ENCODE measurements at regions not wholly inside any gene's neighbourhood (a gene's known extent, or its start where the extent isn't known, plus 50 kb on each side); places are given as distances from the start of the nearest gene placed in this dataset.

- DNase-seq: no peak
- TF ChIP-seq CTCF (IDR thresholded peaks at IDR 0.05 in 4 of 5, conservative IDR thresholded peaks at IDR 0.05 in 1 of 5) (no peak), POLR2A (IDR thresholded peaks at IDR 0.05) (no peak)
- peaks cover 0 to 5% of the 10 kb centered on the region in 2 donors for H3K4me1 ChIP-seq
- ATAC-seq: no peak
- in situ Hi-C loops (cut with MboI; ENCODE audit: low sequenced_read_pairs in 4 of 4): loop anchor here (5.0 to 25.0 kb wide), 10 partner anchors 64 to 433 kb away; a partner anchor contains a TSS
- no peak overlapping the region for H3K4me3 ChIP-seq
- H3K9me3 ChIP-seq: no peaks in the 10 kb centered on the region
- H3K27ac ChIP-seq: no peak overlapping the region
- intact Hi-C loops (cut with DNase I; ENCODE audit: low total_unique reads): no loop called here
- H3K27me3 ChIP-seq: no peaks in the 10 kb centered on the region
- H3K36me3 ChIP-seq: no peaks in the 10 kb centered on the region
These were observed 61.0 kb upstream of the AGPS start for GRCh38 chr2:177331466-177331997.

GRCh38 chr2:177332026-177332991 is 60.3 kb upstream of the AGPS start:
- peak; percentile 83 to 91 for ATAC-seq
- in situ Hi-C loops (cut with MboI; ENCODE audit: low sequenced_read_pairs in 4 of 4) (loop anchor here (5.0 to 25.0 kb wide), 10 partner anchors 65 to 432 kb away; a partner anchor contains a TSS), intact Hi-C loops (cut with DNase I; ENCODE audit: low total_unique reads) (loop anchor here (1.0 kb wide), 2 partner anchors 69 to 168 kb away; no protein-coding TSS in a partner anchor)
- H3K9me3 ChIP-seq: no peaks in the 10 kb centered on the region
- no peak overlapping the region for H3K27ac ChIP-seq
- TF ChIP-seq CTCF (IDR thresholded peaks at IDR 0.05 in 4 of 5, conservative IDR thresholded peaks at IDR 0.05 in 1 of 5) (peak; percentile 51 to 75 (median 64)), POLR2A (IDR thresholded peaks at IDR 0.05) (no peak)
- H3K4me1 ChIP-seq: peaks cover 0 to 5% of the 10 kb centered on the region in 2 donors
- no peak overlapping the region for H3K4me3 ChIP-seq
- DNase-seq: peak; percentile 23 to 33
- no peaks in the 10 kb centered on the region for H3K27me3 ChIP-seq
- H3K36me3 ChIP-seq: no peaks in the 10 kb centered on the region

- no peak overlapping the region for H3K4me3 ChIP-seq
- TF ChIP-seq CTCF (IDR thresholded peaks at IDR 0.05 in 4 of 5, conservative IDR thresholded peaks at IDR 0.05 in 1 of 5): no peak
- TF ChIP-seq POLR2A (IDR thresholded peaks at IDR 0.05): no peak
- DNase-seq (no peak), ATAC-seq (no peak)
- H3K9me3 ChIP-seq: no peaks in the 10 kb centered on the region
- no peaks in the 10 kb centered on the region for H3K27me3 ChIP-seq
- no peaks in the 10 kb centered on the region for H3K36me3 ChIP-seq
- in situ Hi-C loops (cut with MboI; ENCODE audit: low sequenced_read_pairs in 4 of 4): loop anchor here (5.0 to 25.0 kb wide), 10 partner anchors 66 to 432 kb away; a partner anchor contains a TSS
- intact Hi-C loops (cut with DNase I; ENCODE audit: low total_unique reads): loop anchor here (1.0 kb wide), 2 partner anchors 70 to 169 kb away; no protein-coding TSS in a partner anchor
- H3K27ac ChIP-seq: no peak overlapping the region
- peaks cover 2 to 7% of the 10 kb centered on the region in 2 donors for H3K4me1 ChIP-seq
These were observed 59.6 kb upstream of the AGPS start for GRCh38 chr2:177332992-177333388.

GRCh38 chr2:177334940-177335543 is 57.5 kb upstream of the AGPS start:
- H3K4me3 ChIP-seq: no peak overlapping the region
- H3K4me1 ChIP-seq: peaks cover 7 to 13% of the 10 kb centered on the region in 2 donors
- intact Hi-C loops (cut with DNase I; ENCODE audit: low total_unique reads) (loop anchor here (1.0 to 5.0 kb wide), 4 partner anchors 81 to 428 kb away; no protein-coding TSS in a partner anchor), in situ Hi-C loops (cut with MboI; ENCODE audit: low sequenced_read_pairs in 4 of 4) (loop anchor here (5.0 to 25.0 kb wide), 11 partner anchors 68 to 430 kb away; a partner anchor contains a TSS)
- no peak overlapping the region for H3K27ac ChIP-seq
- TF ChIP-seq POLR2A (IDR thresholded peaks at IDR 0.05): no peak
- peak; percentile 85 to 96 (median 93) for TF ChIP-seq CTCF (IDR thresholded peaks at IDR 0.05 in 4 of 5, conservative IDR thresholded peaks at IDR 0.05 in 1 of 5)
- DNase-seq (no peak), ATAC-seq (peak; percentile 64 to 72)
- no peaks in the 10 kb centered on the region for H3K9me3 ChIP-seq
- H3K36me3 ChIP-seq: no peaks in the 10 kb centered on the region
- H3K27me3 ChIP-seq: no peaks in the 10 kb centered on the region

Measured in gastrocnemius medialis (tissue), 4 donors.